ENCODE measurements at regions not wholly inside any gene's neighbourhood (a gene's known extent, or its start where the extent isn't known, plus 50 kb on each side); places are given as distances from the start of the nearest gene placed in this dataset.
"Not testable (repeated sequence)": the region's sequence is repeated elsewhere in the genome, so short reads cannot be mapped to it uniquely, and the experiment has no call there.

- DNase-seq (ENCODE audit: low read depth): no peak
Observed at GRCh38 chr6:48611332-48611731, 500.3 kb upstream of the PTCHD4 start.

GRCh38 chr6:48610846-48611245 is 499.8 kb upstream of the PTCHD4 start:
- DNase-seq (ENCODE audit: low read depth): no peak

- DNase-seq (ENCODE audit: low read depth): no peak
Observed at GRCh38 chr6:48606618-48607017, 495.6 kb upstream of the PTCHD4 start.

GRCh38 chr6:48597951-48598350 is 487.0 kb upstream of the PTCHD4 start:
- DNase-seq (ENCODE audit: low read depth): no peak

GRCh38 chr6:48596830-48597229 is 485.8 kb upstream of the PTCHD4 start:
- no peak for DNase-seq (ENCODE audit: low read depth)

- DNase-seq (ENCODE audit: low read depth): not testable (repeated sequence)
Observed at GRCh38 chr6:48591158-48591557, 480.2 kb upstream of the PTCHD4 start.

GRCh38 chr6:48584846-48585245 is 473.8 kb upstream of the PTCHD4 start:
- DNase-seq (ENCODE audit: low read depth): no peak

- DNase-seq (ENCODE audit: low read depth): no peak
Observed at GRCh38 chr6:48570656-48571055, 459.7 kb upstream of the PTCHD4 start.

- DNase-seq (ENCODE audit: low read depth): no peak
Observed at GRCh38 chr6:48568856-48569255, 457.9 kb upstream of the PTCHD4 start.

- DNase-seq (ENCODE audit: low read depth): no peak
Observed at GRCh38 chr6:48567016-48567415, 456.0 kb upstream of the PTCHD4 start.

- DNase-seq (ENCODE audit: low read depth): no peak
Observed at GRCh38 chr6:48564036-48564820, 453.2 kb upstream of the PTCHD4 start.

GRCh38 chr6:48563433-48563832 is 452.4 kb upstream of the PTCHD4 start:
- DNase-seq (ENCODE audit: low read depth): no peak

- DNase-seq (ENCODE audit: low read depth): no peak
Observed at GRCh38 chr6:48560408-48560807, 449.4 kb upstream of the PTCHD4 start.

- DNase-seq (ENCODE audit: low read depth): no peak
Observed at GRCh38 chr6:48553467-48554189, 442.6 kb upstream of the PTCHD4 start.

GRCh38 chr6:48552905-48553304 is 441.9 kb upstream of the PTCHD4 start:
- no peak for DNase-seq (ENCODE audit: low read depth)

- no peak for DNase-seq (ENCODE audit: low read depth)
Observed at GRCh38 chr6:48550603-48551002, 439.6 kb upstream of the PTCHD4 start.

GRCh38 chr6:48542191-48542590 is 431.2 kb upstream of the PTCHD4 start:
- no peak for DNase-seq (ENCODE audit: low read depth)

GRCh38 chr6:48541649-48542048 is 430.7 kb upstream of the PTCHD4 start:
- no peak for DNase-seq (ENCODE audit: low read depth)

- DNase-seq (ENCODE audit: low read depth): no peak
Observed at GRCh38 chr6:48535582-48536009, 424.6 kb upstream of the PTCHD4 start.

- DNase-seq (ENCODE audit: low read depth): not testable (repeated sequence)
Observed at GRCh38 chr6:48530978-48531377, 420.0 kb upstream of the PTCHD4 start.

GRCh38 chr6:48525849-48526248 is 414.9 kb upstream of the PTCHD4 start:
- no peak for DNase-seq (ENCODE audit: low read depth)

- DNase-seq (ENCODE audit: low read depth): no peak
Observed at GRCh38 chr6:48520951-48521350, 410.0 kb upstream of the PTCHD4 start.

- no peak for DNase-seq (ENCODE audit: low read depth)
Observed at GRCh38 chr6:48512390-48512789, 401.4 kb upstream of the PTCHD4 start.

GRCh38 chr6:48511378-48511777 is 400.4 kb upstream of the PTCHD4 start:
- no peak for DNase-seq (ENCODE audit: low read depth)

Measured in GM04503 (cell line).